ENCODE measurements at regions not wholly inside any gene's neighbourhood (a gene's known extent, or its start where the extent isn't known, plus 50 kb on each side); places are given as distances from the start of the nearest gene placed in this dataset.

DNA sequence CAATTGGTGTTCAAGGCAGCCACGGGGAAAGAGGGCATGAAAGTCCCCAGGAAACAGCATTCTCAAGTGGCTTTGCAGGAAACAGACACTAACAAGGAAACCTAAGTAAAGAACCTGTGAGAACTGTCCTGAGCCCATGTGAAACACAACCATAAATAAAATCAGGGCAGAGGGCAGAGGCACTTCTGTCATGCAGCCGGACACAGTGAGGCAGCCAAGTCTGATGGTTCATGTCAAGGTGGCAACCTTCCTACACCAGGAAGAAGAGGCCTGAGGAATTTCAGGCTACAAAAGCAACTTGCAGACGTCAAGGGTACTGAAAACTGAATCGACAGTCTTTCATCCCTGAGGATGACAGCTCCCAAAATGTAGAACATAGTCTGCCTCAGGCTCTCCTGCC is 458.2 kb upstream of the NPVF start:
- H3K36me3 ChIP-seq (ENCODE audit: insufficient read depth, low read length) = no peaks in the 10 kb centered on the region
- DNase-seq (ENCODE audit: low spot score) = no peak
- H3K4me1 ChIP-seq (ENCODE audit: insufficient read depth, low read length, poor library complexity, severe bottlenecking) = peaks cover 27% of the 10 kb centered on the region
- intact Hi-C loops (cut with micrococcal nuclease; ENCODE audit: unreplicated experiment) = no loop called here
- H3K9me2 ChIP-seq (ENCODE audit: insufficient read depth, low read length) = no peaks in the 10 kb centered on the region
- no peak overlapping the region for H3K27ac ChIP-seq (ENCODE audit: low read depth, low read length, poor library complexity, severe bottlenecking)
- BruUV-seq (replicated peaks) = no TSS peak
- no peak overlapping the region for H3K4me2 ChIP-seq (ENCODE audit: low read length)
- H3K4me3 ChIP-seq (ENCODE audit: low read depth, low read length, poor library complexity, severe bottlenecking) = no peak overlapping the region
- CTCF ChIA-PET (ENCODE audit: unreplicated experiment) = interaction anchor here (0.6 kb wide), 1 partner anchor 735 kb away, joined by 3 read pairs; no protein-coding TSS in a partner anchor
- POLR2A ChIA-PET = no interaction called here
- H3K9me3 ChIP-seq (ENCODE audit: low read length) = no peaks in the 10 kb centered on the region
- no peak for TF ChIP-seq EZH2phosphoT487 (IDR thresholded peaks at IDR 0.05; ENCODE audit: borderline replicate concordance, low read depth, low read length)
- TF ChIP-seq, protein P1, sequence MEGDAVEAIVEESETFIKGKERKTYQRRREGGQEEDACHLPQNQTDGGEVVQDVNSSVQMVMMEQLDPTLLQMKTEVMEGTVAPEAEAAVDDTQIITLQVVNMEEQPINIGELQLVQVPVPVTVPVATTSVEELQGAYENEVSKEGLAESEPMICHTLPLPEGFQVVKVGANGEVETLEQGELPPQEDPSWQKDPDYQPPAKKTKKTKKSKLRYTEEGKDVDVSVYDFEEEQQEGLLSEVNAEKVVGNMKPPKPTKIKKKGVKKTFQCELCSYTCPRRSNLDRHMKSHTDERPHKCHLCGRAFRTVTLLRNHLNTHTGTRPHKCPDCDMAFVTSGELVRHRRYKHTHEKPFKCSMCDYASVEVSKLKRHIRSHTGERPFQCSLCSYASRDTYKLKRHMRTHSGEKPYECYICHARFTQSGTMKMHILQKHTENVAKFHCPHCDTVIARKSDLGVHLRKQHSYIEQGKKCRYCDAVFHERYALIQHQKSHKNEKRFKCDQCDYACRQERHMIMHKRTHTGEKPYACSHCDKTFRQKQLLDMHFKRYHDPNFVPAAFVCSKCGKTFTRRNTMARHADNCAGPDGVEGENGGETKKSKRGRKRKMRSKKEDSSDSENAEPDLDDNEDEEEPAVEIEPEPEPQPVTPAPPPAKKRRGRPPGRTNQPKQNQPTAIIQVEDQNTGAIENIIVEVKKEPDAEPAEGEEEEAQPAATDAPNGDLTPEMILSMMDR (conservative IDR thresholded peaks at IDR 0.05; ENCODE audit: low read length) = no peak
- H2AFZ ChIP-seq (ENCODE audit: low read length) = no peak overlapping the region
- no peaks in the 10 kb centered on the region for H4K20me1 ChIP-seq (ENCODE audit: insufficient read depth, low read length)
- H3K79me2 ChIP-seq (ENCODE audit: insufficient read depth, low read depth, low read length) = no peaks in the 10 kb centered on the region

DNA sequence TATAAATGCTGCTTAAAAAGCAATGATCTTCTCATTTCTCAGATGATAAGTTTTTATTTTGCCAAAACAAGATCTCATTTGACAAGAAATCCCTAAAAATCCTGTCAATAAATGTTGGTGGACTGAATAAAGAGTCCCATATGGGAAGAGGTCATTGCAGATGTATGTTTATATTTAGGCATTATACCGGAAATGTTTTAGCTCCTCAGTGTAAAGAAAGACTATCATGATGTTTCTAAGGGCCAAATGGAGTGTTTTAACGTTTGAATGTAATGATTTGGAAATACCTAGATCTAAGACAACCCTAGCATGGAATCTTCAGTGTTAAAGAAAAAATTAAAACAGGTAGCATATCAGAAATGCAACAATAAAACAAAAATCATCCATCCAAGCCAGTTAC is 457.8 kb upstream of the NFE2L3 start:
- ChIA-PET POLR2A (no interaction called here), CTCF (ENCODE audit: unreplicated experiment) (no interaction called here)
- Histone ChIP-seq H3K9me2 (ENCODE audit: insufficient read depth, low read length) (no peaks in the 10 kb centered on the region), H3K4me2 (ENCODE audit: low read length) (0 out of 2 replicates have a peak overlapping the region, but pooled peaks have one; percentile 11), H3K36me3 (ENCODE audit: insufficient read depth, low read length) (no peaks in the 10 kb centered on the region), H3K4me3 (ENCODE audit: low read depth, low read length, poor library complexity, severe bottlenecking) (no peak overlapping the region), H2AFZ (ENCODE audit: low read length) (peak overlapping the region; percentile 26; the same call in 1 of the 2 replicates), H4K20me1 (ENCODE audit: insufficient read depth, low read length) (no peaks in the 10 kb centered on the region), H3K9me3 (ENCODE audit: low read length) (no peaks in the 10 kb centered on the region), H3K4me1 (ENCODE audit: insufficient read depth, low read length, poor library complexity, severe bottlenecking) (peaks cover 27% of the 10 kb centered on the region), H3K27ac (ENCODE audit: low read depth, low read length, poor library complexity, severe bottlenecking) (no peak overlapping the region), H3K79me2 (ENCODE audit: insufficient read depth, low read depth, low read length) (no peaks in the 10 kb centered on the region)
- DNase-seq (ENCODE audit: low spot score) = no peak
- intact Hi-C loops (cut with micrococcal nuclease; ENCODE audit: unreplicated experiment) = no loop called here
- no TSS peak for BruUV-seq (replicated peaks)
- no peak for TF ChIP-seq EZH2phosphoT487 (IDR thresholded peaks at IDR 0.05; ENCODE audit: borderline replicate concordance, low read depth, low read length)
- TF ChIP-seq, protein P1 (conservative IDR thresholded peaks at IDR 0.05; ENCODE audit: low read length) = no peak

DNA sequence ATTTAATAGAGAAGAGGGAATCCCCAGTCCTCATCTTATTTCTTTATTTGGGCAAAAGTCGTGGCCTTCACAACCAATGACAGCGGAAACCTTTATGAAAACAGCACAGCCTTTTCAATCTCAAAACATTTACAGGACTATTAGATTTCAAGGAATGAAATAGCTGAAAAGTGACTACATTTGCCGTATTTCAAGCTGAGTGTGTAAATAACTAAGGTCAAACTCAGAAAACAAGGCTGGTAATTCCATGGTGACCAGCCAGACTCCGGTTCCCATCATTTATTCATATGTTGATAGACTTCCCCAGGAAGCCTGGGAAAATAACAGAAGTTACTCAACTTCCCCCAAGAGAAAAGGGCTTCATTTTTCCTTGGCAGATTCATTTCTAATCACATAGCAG is 457.3 kb upstream of the NFE2L3 start:
- BruUV-seq (replicated peaks) = no TSS peak
- H3K4me3 ChIP-seq (ENCODE audit: low read depth, low read length, poor library complexity, severe bottlenecking) = no peak overlapping the region
- H3K4me2 ChIP-seq (ENCODE audit: low read length) = no peak overlapping the region
- H3K27ac ChIP-seq (ENCODE audit: low read depth, low read length, poor library complexity, severe bottlenecking) = no peak overlapping the region
- no peak for DNase-seq (ENCODE audit: low spot score)
- ChIA-PET POLR2A (no interaction called here), CTCF (ENCODE audit: unreplicated experiment) (no interaction called here)
- peak overlapping the region; percentile 26; the same call in 1 of the 2 replicates for H2AFZ ChIP-seq (ENCODE audit: low read length)
- H3K9me3 ChIP-seq (ENCODE audit: low read length) = no peaks in the 10 kb centered on the region
- intact Hi-C loops (cut with micrococcal nuclease; ENCODE audit: unreplicated experiment) = no loop called here
- H3K4me1 ChIP-seq (ENCODE audit: insufficient read depth, low read length, poor library complexity, severe bottlenecking) = peaks cover 22% of the 10 kb centered on the region
- H3K9me2 ChIP-seq (ENCODE audit: insufficient read depth, low read length) = no peaks in the 10 kb centered on the region
- no peaks in the 10 kb centered on the region for H3K79me2 ChIP-seq (ENCODE audit: insufficient read depth, low read depth, low read length)
- no peaks in the 10 kb centered on the region for H3K36me3 ChIP-seq (ENCODE audit: insufficient read depth, low read length)
- no peak for TF ChIP-seq EZH2phosphoT487 (IDR thresholded peaks at IDR 0.05; ENCODE audit: borderline replicate concordance, low read depth, low read length)
- TF ChIP-seq, protein P1 (conservative IDR thresholded peaks at IDR 0.05; ENCODE audit: low read length) = no peak
- no peaks in the 10 kb centered on the region for H4K20me1 ChIP-seq (ENCODE audit: insufficient read depth, low read length)

Data from OCI-LY7 (cell line).